Mesenchymal stem cell (in vitro differentiated cells and primary cell): ENCODE measurements at regions not wholly inside any gene's neighbourhood (a gene's known extent, or its start where the extent isn't known, plus 50 kb on each side); places are given as distances from the start of the nearest gene placed in this dataset.
"Not testable (repeated sequence)": the region's sequence is repeated elsewhere in the genome, so short reads cannot be mapped to it uniquely, and the experiment has no call there.

Experiments
- DNase-seq: peaks from one replicate; pipeline ENCODE4 v3.0.0-alpha.2; 2013
- H2AFZ ChIP-seq: one replicate; pipeline ENCODE4 v1.6.1; 2013; ENCODE audit warnings: low read depth, mild to moderate bottlenecking, control low read depth, inconsistent platforms, low read length, moderate library complexity
- H2AK5ac ChIP-seq: 2 replicates; pipeline ENCODE4 v1.6.1; 2013; ENCODE audit warnings: low read length, moderate library complexity, mild to moderate bottlenecking, inconsistent platforms; ENCODE audit not compliant: severe bottlenecking
- H2BK120ac ChIP-seq: one replicate; pipeline ENCODE4 v1.6.1; 2013; ENCODE audit warnings: low read depth, mild to moderate bottlenecking, inconsistent platforms, low read length, moderate library complexity
- H2BK12ac ChIP-seq, 2 experiments: one replicate each; pipeline ENCODE4 v1.6.1; 2013; ENCODE audit warnings: inconsistent platforms in 2 of 2, low read length in 2 of 2, mild to moderate bottlenecking in 2 of 2, moderate library complexity in 2 of 2, control low read depth in 1 of 2
- H2BK15ac ChIP-seq: one replicate; pipeline ENCODE4 v1.6.1; 2013; ENCODE audit warnings: mild to moderate bottlenecking, low read depth, inconsistent platforms; ENCODE audit not compliant: poor library complexity, severe bottlenecking
- H2BK5ac ChIP-seq: 2 replicates; pipeline ENCODE4 v1.6.1; 2013; ENCODE audit warnings: low read depth, mild to moderate bottlenecking, low read length, control low read depth, inconsistent platforms; ENCODE audit not compliant: poor library complexity, severe bottlenecking
- H3K14ac ChIP-seq, 2 experiments: one replicate each; pipeline ENCODE4 v1.6.1; 2013; ENCODE audit warnings: inconsistent platforms in 2 of 2, low read length in 2 of 2, control low read depth in 1 of 2, mild to moderate bottlenecking in 1 of 2, moderate library complexity in 1 of 2
- H3K18ac ChIP-seq, 2 experiments: one replicate each; pipeline ENCODE4 v1.6.1; 2013; ENCODE audit warnings: inconsistent platforms in 2 of 2, low read length in 2 of 2, control low read depth in 1 of 2, low read depth in 1 of 2, mild to moderate bottlenecking in 1 of 2
- H3K23ac ChIP-seq, 2 experiments: one replicate each; pipeline ENCODE4 v1.6.1; 2013; ENCODE audit warnings: inconsistent platforms in 2 of 2, low read length in 2 of 2, mild to moderate bottlenecking in 2 of 2, moderate library complexity in 2 of 2, control low read depth in 1 of 2
- H3K27ac ChIP-seq: 2 replicates; pipeline ENCODE4 v1.5.1; 2013; ENCODE audit warnings: mild to moderate bottlenecking, moderate library complexity, low read length, control low read depth, inconsistent platforms; ENCODE audit not compliant: poor library complexity, severe bottlenecking
- H3K27me3 ChIP-seq, 2 experiments: 2 replicates each; pipeline versions ENCODE4 v1.6.1 to v1.7.0; 2013; ENCODE audit warnings: low read length in 2 of 2, mild to moderate bottlenecking in 2 of 2, moderate library complexity in 2 of 2, control low read depth in 1 of 2, inconsistent platforms in 1 of 2; ENCODE audit not compliant: control insufficient read depth in 1 of 2, insufficient read depth in 1 of 2
- H3K36me3 ChIP-seq, 2 experiments: 2 replicates each; pipeline versions ENCODE4 v1.6.1 to v1.7.0; 2013; ENCODE audit warnings: low read length in 2 of 2, control low read depth in 1 of 2, inconsistent platforms in 1 of 2, low read depth in 1 of 2, mild to moderate bottlenecking in 1 of 2; ENCODE audit not compliant: insufficient read depth in 2 of 2, control insufficient read depth in 1 of 2
- H3K4ac ChIP-seq, 2 experiments: one replicate each; pipeline ENCODE4 v1.6.1; 2013; ENCODE audit warnings: inconsistent platforms in 2 of 2, low read length in 2 of 2, mild to moderate bottlenecking in 2 of 2, moderate library complexity in 2 of 2, control low read depth in 1 of 2, low read depth in 1 of 2
- H3K4me1 ChIP-seq: 2 replicates; pipeline ENCODE4 v1.6.1; 2013; ENCODE audit warnings: low read depth, low read length, control low read depth; ENCODE audit not compliant: control insufficient read depth, insufficient read depth
- H3K4me2 ChIP-seq: 2 replicates; pipeline ENCODE4 v1.6.1; 2013; ENCODE audit warnings: low read length, mild to moderate bottlenecking, inconsistent platforms; ENCODE audit not compliant: poor library complexity, severe bottlenecking
- H3K4me3 ChIP-seq, 2 experiments: 2 replicates each; pipeline versions ENCODE4 v1.5.1 to v1.7.0; 2013; ENCODE audit warnings: low read length in 2 of 2, mild to moderate bottlenecking in 2 of 2, control low read depth in 1 of 2, low read depth in 1 of 2; ENCODE audit not compliant: insufficient read depth in 1 of 2
- H3K79me1 ChIP-seq: replicated peaks from 2 replicates; pipeline ENCODE4 v1.6.1; 2013; ENCODE audit warnings: mild to moderate bottlenecking, control low read depth, low read length, inconsistent platforms; ENCODE audit not compliant: poor library complexity, severe bottlenecking
- H3K9ac ChIP-seq: 2 replicates; pipeline ENCODE4 v1.7.0; 2013; ENCODE audit warnings: mild to moderate bottlenecking, low read length, moderate library complexity
- H3K9me3 ChIP-seq: 2 replicates; pipeline ENCODE4 v1.7.0; 2013; ENCODE audit warnings: mild to moderate bottlenecking, low read length; ENCODE audit not compliant: control insufficient read depth
- H4K8ac ChIP-seq: one replicate; pipeline ENCODE4 v1.6.1; 2013; ENCODE audit warnings: inconsistent platforms, mild to moderate bottlenecking, low read length, moderate library complexity
- H4K91ac ChIP-seq: one replicate; pipeline ENCODE4 v1.6.1; 2013; ENCODE audit warnings: mild to moderate bottlenecking, low read length, inconsistent platforms
- WGBS: methylation state at CpG from one replicate; pipeline ENCODE4 v1.1.7; 2013; ENCODE audit warnings: mixed read lengths; 5-methylcytosine and 5-hydroxymethylcytosine counted together

DNA sequence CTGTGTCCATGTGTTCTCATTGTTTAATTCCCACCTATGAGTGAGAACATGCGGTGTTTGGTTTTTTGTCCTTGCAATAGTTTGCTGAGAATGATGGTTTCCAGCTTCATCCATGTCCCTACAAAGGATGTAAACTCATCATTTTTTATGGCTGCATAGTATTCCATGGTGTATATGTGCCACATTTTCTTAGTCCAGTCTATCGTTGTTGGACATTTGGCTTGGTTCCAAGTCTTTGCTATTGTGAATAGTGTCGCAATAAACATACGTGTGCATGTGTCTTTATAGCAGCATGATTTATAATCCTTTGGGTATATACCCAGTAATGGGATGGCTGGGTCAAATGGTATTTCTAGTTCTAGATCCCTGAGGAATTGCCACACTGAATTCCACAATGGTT lies 114.2 kb upstream of the ZNF195 start:
- H3K9me3 ChIP-seq, DNase-seq, H2BK15ac ChIP-seq, H2AFZ ChIP-seq, H3K79me1 ChIP-seq, H2BK5ac ChIP-seq, H3K18ac ChIP-seq, H4K8ac ChIP-seq, H3K9ac ChIP-seq, H2AK5ac ChIP-seq, H3K14ac ChIP-seq, H3K4ac ChIP-seq, H3K27ac ChIP-seq, H3K36me3 ChIP-seq, H3K4me3 ChIP-seq, H2BK12ac ChIP-seq, H4K91ac ChIP-seq, H3K23ac ChIP-seq, H3K4me2 ChIP-seq, H2BK120ac ChIP-seq, H3K4me1 ChIP-seq, H3K27me3 ChIP-seq: not testable (repeated sequence)
- WGBS = no CpG with 5 or more reads among the region's 4 CpGs

DNA sequence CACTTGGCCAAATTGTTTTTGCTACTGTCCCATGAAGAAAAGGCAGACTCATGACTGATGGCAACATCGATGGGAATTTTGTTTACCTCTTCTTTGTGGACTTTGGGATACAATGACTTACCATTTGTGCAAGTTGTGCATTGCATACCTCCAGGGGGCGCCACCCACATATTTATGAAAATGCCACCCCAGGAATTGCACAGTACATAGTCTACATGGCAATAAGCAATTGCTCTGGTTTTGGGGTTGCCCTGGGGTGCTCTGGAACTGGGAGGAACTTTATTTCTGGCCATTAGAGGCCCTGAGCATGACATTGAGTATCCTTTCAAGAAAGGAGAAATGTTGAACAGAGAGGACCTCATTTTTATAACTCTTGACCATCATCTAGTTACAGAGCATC lies 109.1 kb upstream of the ZNF195 start:
- H4K91ac ChIP-seq, H3K4me2 ChIP-seq, H3K27me3 ChIP-seq, H2BK120ac ChIP-seq, H3K4me3 ChIP-seq, H2AK5ac ChIP-seq, H3K9me3 ChIP-seq, H2BK12ac ChIP-seq, H2BK15ac ChIP-seq, DNase-seq, H3K36me3 ChIP-seq, H3K27ac ChIP-seq, H3K4me1 ChIP-seq, H3K79me1 ChIP-seq, H3K9ac ChIP-seq, H3K14ac ChIP-seq, H3K4ac ChIP-seq, H2BK5ac ChIP-seq, H4K8ac ChIP-seq, H3K18ac ChIP-seq, H2AFZ ChIP-seq, H3K23ac ChIP-seq: not testable (repeated sequence)
- WGBS = no CpG with 5 or more reads among the region's 2 CpGs

DNA sequence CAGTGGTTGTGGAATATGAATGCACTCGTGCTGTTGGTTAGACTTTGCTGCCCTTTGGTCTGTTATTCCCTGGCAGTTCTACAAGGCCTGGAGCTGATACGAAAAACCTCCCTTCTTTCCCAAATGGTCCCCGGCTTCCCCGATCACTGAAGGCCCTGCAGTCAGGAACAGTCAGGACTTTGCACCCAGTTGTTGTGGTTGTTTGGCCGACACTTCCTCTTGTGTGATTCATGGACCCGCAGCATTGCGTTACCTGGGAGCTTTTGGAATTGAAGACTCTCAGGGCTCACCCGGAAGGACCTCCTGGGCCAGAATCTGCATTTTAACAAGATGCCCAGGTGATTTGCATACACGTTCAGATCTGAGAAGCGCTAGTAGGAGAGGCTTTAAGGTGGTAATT lies 106.8 kb upstream of the ZNF195 start:
- not testable (repeated sequence) for H3K4me1 ChIP-seq, H3K27ac ChIP-seq, H2BK120ac ChIP-seq, H2AK5ac ChIP-seq, H2AFZ ChIP-seq, H3K9me3 ChIP-seq, H4K8ac ChIP-seq, H2BK15ac ChIP-seq, H3K9ac ChIP-seq, H3K18ac ChIP-seq, H3K27me3 ChIP-seq, DNase-seq, H3K79me1 ChIP-seq, H3K23ac ChIP-seq, H3K4ac ChIP-seq, H2BK5ac ChIP-seq, H3K4me3 ChIP-seq, H3K36me3 ChIP-seq, H2BK12ac ChIP-seq, H3K14ac ChIP-seq, H3K4me2 ChIP-seq, H4K91ac ChIP-seq
- 53% methylated on average over 6 of the region's 10 CpGs for WGBS

DNA sequence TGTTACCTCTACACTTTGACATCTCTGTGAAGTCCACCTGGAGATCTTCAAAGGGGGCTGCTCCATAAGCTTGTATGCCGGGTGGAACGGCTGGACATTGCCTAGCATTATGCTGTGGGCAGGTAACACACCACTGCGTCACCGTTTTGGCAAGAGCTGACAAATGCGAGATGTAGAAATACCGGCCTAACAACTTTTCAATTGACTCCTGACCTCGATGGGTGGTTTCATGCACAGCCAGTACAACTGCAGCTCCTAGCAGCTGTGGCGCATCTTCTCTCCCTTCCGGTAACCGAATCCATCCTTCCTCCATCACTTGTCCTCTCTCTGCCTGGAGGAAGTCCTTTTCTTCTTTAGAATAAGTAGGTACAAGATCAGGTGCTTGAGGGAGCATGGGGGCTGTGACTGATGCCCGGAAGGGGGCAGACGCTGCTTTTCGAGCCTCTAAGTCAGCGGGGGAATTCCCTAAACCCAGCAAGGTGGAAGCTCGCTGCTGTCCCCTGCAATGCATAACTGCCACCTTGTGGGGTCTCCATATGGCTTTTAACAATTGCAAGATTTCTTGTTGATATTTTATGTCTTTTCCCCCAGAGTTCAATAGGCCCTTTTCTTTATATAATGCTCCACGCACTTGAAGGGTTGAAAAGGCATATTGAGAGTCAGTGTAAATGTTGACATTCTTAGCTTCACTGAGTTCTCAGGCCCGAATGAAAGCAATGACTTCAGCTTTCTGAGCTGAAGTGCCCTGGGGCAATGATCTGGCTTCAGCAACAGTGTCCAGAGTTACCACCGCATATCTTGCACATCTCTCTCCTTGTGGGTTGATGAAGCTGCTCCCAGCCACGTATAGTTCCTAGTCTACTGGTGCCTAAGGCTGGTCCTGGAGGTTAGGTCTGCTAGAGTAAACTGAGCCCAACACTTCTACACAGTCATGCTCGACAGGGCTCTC lies 98.3 kb upstream of the ZNF195 start:
- not testable (repeated sequence) for H3K9me3 ChIP-seq, H3K4me3 ChIP-seq, H3K18ac ChIP-seq, H4K8ac ChIP-seq, H3K79me1 ChIP-seq, H3K9ac ChIP-seq, H2AFZ ChIP-seq, H2BK15ac ChIP-seq, H3K27me3 ChIP-seq, H4K91ac ChIP-seq, H3K27ac ChIP-seq, H2AK5ac ChIP-seq, H2BK12ac ChIP-seq, H3K36me3 ChIP-seq, H3K4ac ChIP-seq, H2BK120ac ChIP-seq, DNase-seq, H2BK5ac ChIP-seq, H3K23ac ChIP-seq, H3K14ac ChIP-seq, H3K4me1 ChIP-seq, H3K4me2 ChIP-seq
- 86% methylated on average over 14 of the region's 20 CpGs for WGBS
